ENCODE measurements at regions not wholly inside any gene's neighbourhood (a gene's known extent, or its start where the extent isn't known, plus 50 kb on each side); places are given as distances from the start of the nearest gene placed in this dataset.

GRCh38 chr12:67593041-67593440, 55.5 kb upstream of the DYRK2 start:
- DNase-seq, result no peak

GRCh38 chr12:67593461-67594330, 54.8 kb upstream of the DYRK2 start:
- no peak for DNase-seq

GRCh38 chr12:67594888-67595287, 53.7 kb upstream of the DYRK2 start:
- no peak for DNase-seq

- no peak for DNase-seq
Measured at GRCh38 chr12:67595365-67595764, 53.2 kb upstream of the DYRK2 start.

- no peak for DNase-seq
Measured at GRCh38 chr12:67598598-67598997, 49.9 kb upstream of the DYRK2 start.
